DND-41 (cell line): ENCODE measurements at regions not wholly inside any gene's neighbourhood (a gene's known extent, or its start where the extent isn't known, plus 50 kb on each side); places are given as distances from the start of the nearest gene placed in this dataset.

Source experiments
- ATAC-seq: fragments of 200-7000 bp; cut with Tn5 transposase; 3 replicates; pipeline ENCODE4 v1.9.1; 2021; ENCODE audit warnings: low read depth; ENCODE audit not compliant: insufficient read depth
- DNase-seq: peaks from one replicate; pipeline ENCODE4 v3.0.0-alpha.2; 2020
- H2AFZ ChIP-seq: 2 replicates; pipeline ENCODE4 v1.6.0; 2012; ENCODE audit warnings: low read depth, low read length
- H3K27ac ChIP-seq: 2 replicates; pipeline ENCODE4 v1.5.1; 2012; ENCODE audit warnings: low read length, inconsistent platforms
- H3K27me3 ChIP-seq: fragments of 200-600 bp; sonication (generic); 2 replicates; pipeline ENCODE4 v1.6.0; 2012; ENCODE audit warnings: low read length, mild to moderate bottlenecking, inconsistent platforms; ENCODE audit not compliant: insufficient read depth, poor library complexity
- H3K36me3 ChIP-seq: 2 replicates; pipeline ENCODE4 v1.5.1; 2012; ENCODE audit warnings: low read length, inconsistent platforms; ENCODE audit not compliant: insufficient read depth
- H3K4me1 ChIP-seq: 2 replicates; pipeline ENCODE4 v1.5.1; 2012; ENCODE audit warnings: mild to moderate bottlenecking, low read length; ENCODE audit not compliant: insufficient read depth
- H3K4me2 ChIP-seq: 2 replicates; pipeline ENCODE4 v1.6.0; 2012; ENCODE audit warnings: mild to moderate bottlenecking, moderate library complexity, low read length, inconsistent platforms; ENCODE audit not compliant: insufficient read depth
- H3K4me3 ChIP-seq, 2 experiments: fragments of 200-600 bp in 1 of 2; shearing (Covaris generic) in 1 of 2; 2 replicates each; pipeline ENCODE4 v1.5.1; 2012 to 2016; ENCODE audit warnings: inconsistent platforms in 2 of 2, low read length in 2 of 2, mild to moderate bottlenecking in 2 of 2, low read depth in 1 of 2, moderate library complexity in 1 of 2
- H3K79me2 ChIP-seq: 2 replicates; pipeline ENCODE4 v1.6.0; 2012; ENCODE audit warnings: low read length, inconsistent platforms; ENCODE audit not compliant: insufficient read depth
- H3K9ac ChIP-seq: 2 replicates; pipeline ENCODE4 v1.6.0; 2012; ENCODE audit warnings: low read depth, mild to moderate bottlenecking, inconsistent platforms, low read length, moderate library complexity
- H3K9me3 ChIP-seq: 2 replicates; pipeline ENCODE4 v1.5.1; 2012; ENCODE audit warnings: low read length, moderate library complexity, mild to moderate bottlenecking, inconsistent platforms; ENCODE audit not compliant: insufficient read depth, severe bottlenecking
- H4K20me1 ChIP-seq: 2 replicates; pipeline ENCODE4 v1.6.0; 2012; ENCODE audit warnings: low read length; ENCODE audit not compliant: insufficient read depth
- EZH2 ChIP-seq: IDR thresholded peaks from 3 replicates; pipeline ENCODE4 v1.6.1; 2012; ENCODE audit warnings: borderline replicate concordance, low read depth, mild to moderate bottlenecking, moderate library complexity, low read length, inconsistent platforms; ENCODE audit not compliant: severe bottlenecking
- TF ChIP-seq, protein P1 (sequence below): IDR thresholded peaks from 2 replicates; pipeline ENCODE4 v1.5.1; 2012; ENCODE audit warnings: borderline replicate concordance, low read length, moderate library complexity, mild to moderate bottlenecking; ENCODE audit not compliant: poor library complexity, severe bottlenecking; ENCODE audit errors: extremely low read depth

DNA sequence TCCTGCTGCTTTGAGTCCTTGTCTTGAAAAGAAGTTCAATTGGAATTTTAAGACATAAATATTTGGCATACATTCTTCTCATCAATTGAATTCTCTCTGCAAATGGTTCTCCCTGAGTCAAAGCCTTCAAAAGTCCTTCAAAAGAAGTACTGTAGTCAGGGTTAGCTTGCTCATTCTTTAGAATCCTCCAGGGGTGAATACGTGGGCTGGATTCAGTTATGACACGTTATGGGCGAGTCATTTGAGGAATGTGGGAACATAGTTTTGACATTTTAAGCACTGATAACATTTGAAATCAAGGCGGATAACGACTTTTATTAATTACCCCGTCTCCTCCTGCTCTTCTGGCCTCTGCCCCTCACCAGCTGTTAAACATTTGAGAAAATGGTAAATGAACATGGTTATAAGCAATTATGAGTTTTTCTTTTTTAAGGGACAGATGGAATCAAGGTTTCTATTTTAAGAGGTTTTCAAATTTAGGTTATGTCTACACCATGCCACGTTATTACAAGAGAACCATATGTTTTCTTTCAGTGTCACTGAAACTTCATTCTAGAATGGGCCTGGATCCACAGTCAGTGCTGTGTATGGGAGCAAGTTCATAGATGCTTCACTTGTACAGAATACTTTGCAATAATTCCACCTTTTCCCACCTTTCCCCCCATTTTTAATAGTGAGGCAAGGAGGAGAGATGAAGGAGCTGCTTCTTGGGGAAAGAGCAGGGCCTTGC, 273.1 kb downstream of the TSN start:
- no peaks in the 10 kb centered on the region for H3K9me3 ChIP-seq
- H2AFZ ChIP-seq, result no peak overlapping the region
- no peak overlapping the region for H3K4me2 ChIP-seq

DNA sequence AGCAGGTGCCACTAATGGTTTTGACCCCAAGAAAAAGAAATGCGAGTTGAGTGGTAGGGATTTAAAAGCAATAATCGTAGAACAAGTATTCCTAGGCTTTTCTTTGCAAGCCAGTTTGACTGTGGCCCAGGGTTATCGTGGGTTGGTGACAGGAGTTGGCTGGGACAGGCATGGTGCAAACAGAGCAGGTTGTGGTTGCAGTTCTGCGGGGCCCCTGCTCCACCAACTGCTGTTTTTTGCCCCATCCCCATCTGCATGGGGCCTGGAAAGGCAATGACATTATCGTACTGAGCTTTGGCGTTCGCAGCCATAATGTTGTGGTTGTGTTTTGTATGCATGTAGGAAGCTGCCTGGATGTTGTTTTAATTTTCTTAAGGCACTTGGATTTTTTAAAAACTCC, 274.0 kb downstream of the TSN start:
- H3K27me3 ChIP-seq, result peaks cover 4% of the 10 kb centered on the region
- no peak for ATAC-seq

More for the DNA sequence above, 273.1 kb downstream of the TSN start:
- Histone ChIP-seq H3K27ac (no peak overlapping the region), H3K27me3 (peaks cover 4% of the 10 kb centered on the region), H3K4me1 (no peaks in the 10 kb centered on the region), H4K20me1 (no peaks in the 10 kb centered on the region), H3K9ac (no peak overlapping the region), H3K4me3 (no peak overlapping the region), H3K79me2 (no peaks in the 10 kb centered on the region), H3K36me3 (no peaks in the 10 kb centered on the region)
- no peak for TF ChIP-seq EZH2
- TF ChIP-seq, protein P1, sequence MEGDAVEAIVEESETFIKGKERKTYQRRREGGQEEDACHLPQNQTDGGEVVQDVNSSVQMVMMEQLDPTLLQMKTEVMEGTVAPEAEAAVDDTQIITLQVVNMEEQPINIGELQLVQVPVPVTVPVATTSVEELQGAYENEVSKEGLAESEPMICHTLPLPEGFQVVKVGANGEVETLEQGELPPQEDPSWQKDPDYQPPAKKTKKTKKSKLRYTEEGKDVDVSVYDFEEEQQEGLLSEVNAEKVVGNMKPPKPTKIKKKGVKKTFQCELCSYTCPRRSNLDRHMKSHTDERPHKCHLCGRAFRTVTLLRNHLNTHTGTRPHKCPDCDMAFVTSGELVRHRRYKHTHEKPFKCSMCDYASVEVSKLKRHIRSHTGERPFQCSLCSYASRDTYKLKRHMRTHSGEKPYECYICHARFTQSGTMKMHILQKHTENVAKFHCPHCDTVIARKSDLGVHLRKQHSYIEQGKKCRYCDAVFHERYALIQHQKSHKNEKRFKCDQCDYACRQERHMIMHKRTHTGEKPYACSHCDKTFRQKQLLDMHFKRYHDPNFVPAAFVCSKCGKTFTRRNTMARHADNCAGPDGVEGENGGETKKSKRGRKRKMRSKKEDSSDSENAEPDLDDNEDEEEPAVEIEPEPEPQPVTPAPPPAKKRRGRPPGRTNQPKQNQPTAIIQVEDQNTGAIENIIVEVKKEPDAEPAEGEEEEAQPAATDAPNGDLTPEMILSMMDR, result no peak
- DNase-seq, result no peak
- no peak for ATAC-seq

DNA sequence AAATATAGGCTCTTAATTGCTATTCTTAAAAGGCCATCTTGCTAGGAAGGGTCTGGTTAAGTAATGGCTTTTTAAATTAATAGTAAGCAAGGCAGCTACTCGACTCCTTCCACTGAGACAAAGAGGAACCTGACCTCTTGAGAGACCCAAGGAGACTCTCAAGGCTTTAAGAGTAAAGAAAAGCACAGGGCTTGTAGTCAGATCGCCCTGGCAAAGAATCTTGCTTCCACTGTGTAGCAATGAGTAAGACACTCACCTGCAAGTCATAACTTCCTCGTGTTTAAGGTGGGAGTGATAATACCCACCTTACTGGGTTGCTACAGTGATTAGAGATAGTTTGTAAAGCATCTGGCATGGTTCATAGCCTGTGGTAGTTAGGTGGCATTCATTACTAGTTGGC, 274.5 kb downstream of the TSN start:
- Histone ChIP-seq H3K4me3 (no peak overlapping the region), H3K36me3 (no peaks in the 10 kb centered on the region), H3K79me2 (no peaks in the 10 kb centered on the region), H3K9me3 (no peaks in the 10 kb centered on the region), H2AFZ (no peak overlapping the region), H3K27ac (no peak overlapping the region), H3K4me1 (no peaks in the 10 kb centered on the region), H3K9ac (no peak overlapping the region), H3K27me3 (peaks cover 4% of the 10 kb centered on the region), H3K4me2 (no peak overlapping the region), H4K20me1 (no peaks in the 10 kb centered on the region)
- ATAC-seq (no peak), DNase-seq (no peak)
- no peak for TF ChIP-seq EZH2
- TF ChIP-seq, protein P1, result no peak

More for the DNA sequence above, 274.0 kb downstream of the TSN start:
- no peak for DNase-seq
- H3K27ac ChIP-seq, result no peak overlapping the region
- TF ChIP-seq, protein P1, result no peak
- no peak for TF ChIP-seq EZH2
- no peaks in the 10 kb centered on the region for H3K4me1 ChIP-seq
- no peak overlapping the region for H3K4me2 ChIP-seq
- no peak overlapping the region for H3K9ac ChIP-seq
- no peaks in the 10 kb centered on the region for H3K9me3 ChIP-seq
- H3K4me3 ChIP-seq, result no peak overlapping the region
- H2AFZ ChIP-seq, result no peak overlapping the region
- H3K79me2 ChIP-seq, result no peaks in the 10 kb centered on the region
- H4K20me1 ChIP-seq, result no peaks in the 10 kb centered on the region
- no peaks in the 10 kb centered on the region for H3K36me3 ChIP-seq
